Prostate gland (tissue), 2 donors: ENCODE measurements at regions not wholly inside any gene's neighbourhood (a gene's known extent, or its start where the extent isn't known, plus 50 kb on each side); places are given as distances from the start of the nearest gene placed in this dataset.

ENCODE experiments used
- DNase-seq: peaks from one replicate; pipeline ENCODE4 v3.0.0-alpha.2; 2019; ENCODE audit warnings: low spot score
- H3K27ac ChIP-seq, 2 donors: fragments of 200-600 bp; sonication (generic); 2 replicates each; pipeline ENCODE4 v1.5.1; 2017 to 2019
- H3K27me3 ChIP-seq: fragments of 200-600 bp; sonication (generic); replicated peaks from 2 replicates; pipeline ENCODE4 v1.5.1; 2019; ENCODE audit not compliant: insufficient read depth
- H3K36me3 ChIP-seq, 2 donors: fragments of 200-600 bp; sonication (generic); 1 replicate in 1 of 2; 2 replicates in 1 of 2; pipeline versions ENCODE4 v1.5.1 to v1.8.1; 2017 to 2019
- H3K4me1 ChIP-seq: fragments of 200-600 bp; sonication (generic); replicated peaks from 2 replicates; pipeline ENCODE4 v1.5.1; 2019
- H3K4me3 ChIP-seq, 2 donors: fragments of 200-600 bp; sonication (generic); 2 replicates each; pipeline ENCODE4 v1.5.1; 2017 to 2019
- H3K9me3 ChIP-seq: fragments of 200-600 bp; sonication (generic); 2 replicates; pipeline ENCODE4 v1.5.1; 2017
- POLR2A ChIP-seq: fragments of 450-650 bp; IDR thresholded peaks from one replicate; pipeline ENCODE4 v1.6.1; 2016; ENCODE audit warnings: antibody characterized with exemption, mild to moderate bottlenecking
- POLR2AphosphoS5 ChIP-seq: sonication (generic); formaldehyde crosslinking; IDR thresholded peaks from one replicate; pipeline ENCODE4 v1.6.1; 2017; ENCODE audit warnings: antibody characterized with exemption
- WGBS: methylation state at CpG from one replicate; pipeline ENCODE4 v1.1.5; 2018; 5-methylcytosine and 5-hydroxymethylcytosine counted together
- intact Hi-C: fragments of 100-400 bp; cut with DNase I; formaldehyde crosslinking; loops from one replicate; pipeline ENCODE4 v1.14.2; 2022
- TF ChIP-seq, protein P1 (sequence below), 4 experiments: fragments of 200-600 bp in 2 of 4; fragments of 450-650 bp in 2 of 4; sonication (generic) in 2 of 4; IDR thresholded peaks; 1 replicate in 3 of 4; 2 replicates in 1 of 4; pipeline ENCODE4 v1.5.1; 2016 to 2019; ENCODE audit warnings: antibody characterized with exemption in 4 of 4, mild to moderate bottlenecking in 2 of 4, moderate library complexity in 2 of 4

DNA sequence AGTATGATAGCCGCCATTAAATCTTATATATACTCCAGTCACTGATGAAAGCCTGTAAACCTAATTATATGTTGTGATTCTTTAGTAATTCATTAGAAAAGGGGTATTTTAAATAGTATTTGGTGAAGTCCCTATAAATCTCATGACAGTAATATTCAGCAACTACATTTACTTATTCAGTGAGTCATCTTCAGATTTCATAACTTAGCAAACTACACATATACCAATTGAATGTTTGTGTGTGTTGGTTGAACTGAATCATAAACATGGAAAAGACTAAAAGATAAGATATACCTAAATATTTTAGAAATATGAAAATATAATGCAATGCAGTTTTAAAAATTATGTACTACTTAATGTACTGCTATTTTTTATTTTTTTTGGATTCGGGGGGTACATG is 1050.4 kb downstream of the MAT2B start:
- Histone ChIP-seq H3K36me3 (no peaks in the 10 kb centered on the region), H3K27me3 (no peaks in the 10 kb centered on the region), H3K4me3 (no peak overlapping the region), H3K9me3 (no peaks in the 10 kb centered on the region), H3K27ac (no peak overlapping the region), H3K4me1 (no peaks in the 10 kb centered on the region)
- TF ChIP-seq, protein P1, sequence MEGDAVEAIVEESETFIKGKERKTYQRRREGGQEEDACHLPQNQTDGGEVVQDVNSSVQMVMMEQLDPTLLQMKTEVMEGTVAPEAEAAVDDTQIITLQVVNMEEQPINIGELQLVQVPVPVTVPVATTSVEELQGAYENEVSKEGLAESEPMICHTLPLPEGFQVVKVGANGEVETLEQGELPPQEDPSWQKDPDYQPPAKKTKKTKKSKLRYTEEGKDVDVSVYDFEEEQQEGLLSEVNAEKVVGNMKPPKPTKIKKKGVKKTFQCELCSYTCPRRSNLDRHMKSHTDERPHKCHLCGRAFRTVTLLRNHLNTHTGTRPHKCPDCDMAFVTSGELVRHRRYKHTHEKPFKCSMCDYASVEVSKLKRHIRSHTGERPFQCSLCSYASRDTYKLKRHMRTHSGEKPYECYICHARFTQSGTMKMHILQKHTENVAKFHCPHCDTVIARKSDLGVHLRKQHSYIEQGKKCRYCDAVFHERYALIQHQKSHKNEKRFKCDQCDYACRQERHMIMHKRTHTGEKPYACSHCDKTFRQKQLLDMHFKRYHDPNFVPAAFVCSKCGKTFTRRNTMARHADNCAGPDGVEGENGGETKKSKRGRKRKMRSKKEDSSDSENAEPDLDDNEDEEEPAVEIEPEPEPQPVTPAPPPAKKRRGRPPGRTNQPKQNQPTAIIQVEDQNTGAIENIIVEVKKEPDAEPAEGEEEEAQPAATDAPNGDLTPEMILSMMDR (IDR thresholded peaks at IDR 0.05), result no peak
- TF ChIP-seq POLR2AphosphoS5 (no peak), POLR2A (no peak)
- 89% methylated on average over 2 of the region's 2 CpGs for WGBS
- DNase-seq, result no peak
- intact Hi-C loops, result no loop called here

DNA sequence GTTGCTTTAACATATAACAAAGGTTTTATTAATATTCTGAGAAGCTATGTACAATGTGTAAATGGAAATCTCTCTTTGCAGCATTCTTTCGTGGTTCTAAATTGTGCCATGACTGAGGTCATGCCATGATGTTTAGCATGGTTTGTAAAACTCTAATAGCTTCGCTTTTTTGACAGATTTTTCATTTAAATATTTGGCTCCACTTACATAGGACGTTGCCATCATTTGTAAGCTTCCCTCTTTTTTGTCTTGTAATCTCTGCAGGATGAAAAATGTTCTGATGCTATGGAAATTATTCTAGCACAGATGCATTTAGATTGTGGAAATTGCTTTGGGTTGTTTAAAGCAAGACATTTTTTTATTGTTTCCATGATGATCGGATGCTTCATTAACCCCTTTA is 1054.8 kb downstream of the MAT2B start:
- 66% methylated on average over 4 of the region's 4 CpGs for WGBS
- DNase-seq, result no peak
- H3K27ac ChIP-seq, result no peak overlapping the region
- no peaks in the 10 kb centered on the region for H3K27me3 ChIP-seq
- intact Hi-C loops, result no loop called here
- no peaks in the 10 kb centered on the region for H3K9me3 ChIP-seq
- H3K36me3 ChIP-seq, result no peaks in the 10 kb centered on the region
- H3K4me1 ChIP-seq, result no peaks in the 10 kb centered on the region
- no peak overlapping the region for H3K4me3 ChIP-seq
- TF ChIP-seq POLR2A (no peak), POLR2AphosphoS5 (no peak)
- TF ChIP-seq, protein P1 (IDR thresholded peaks at IDR 0.05), result no peak

DNA sequence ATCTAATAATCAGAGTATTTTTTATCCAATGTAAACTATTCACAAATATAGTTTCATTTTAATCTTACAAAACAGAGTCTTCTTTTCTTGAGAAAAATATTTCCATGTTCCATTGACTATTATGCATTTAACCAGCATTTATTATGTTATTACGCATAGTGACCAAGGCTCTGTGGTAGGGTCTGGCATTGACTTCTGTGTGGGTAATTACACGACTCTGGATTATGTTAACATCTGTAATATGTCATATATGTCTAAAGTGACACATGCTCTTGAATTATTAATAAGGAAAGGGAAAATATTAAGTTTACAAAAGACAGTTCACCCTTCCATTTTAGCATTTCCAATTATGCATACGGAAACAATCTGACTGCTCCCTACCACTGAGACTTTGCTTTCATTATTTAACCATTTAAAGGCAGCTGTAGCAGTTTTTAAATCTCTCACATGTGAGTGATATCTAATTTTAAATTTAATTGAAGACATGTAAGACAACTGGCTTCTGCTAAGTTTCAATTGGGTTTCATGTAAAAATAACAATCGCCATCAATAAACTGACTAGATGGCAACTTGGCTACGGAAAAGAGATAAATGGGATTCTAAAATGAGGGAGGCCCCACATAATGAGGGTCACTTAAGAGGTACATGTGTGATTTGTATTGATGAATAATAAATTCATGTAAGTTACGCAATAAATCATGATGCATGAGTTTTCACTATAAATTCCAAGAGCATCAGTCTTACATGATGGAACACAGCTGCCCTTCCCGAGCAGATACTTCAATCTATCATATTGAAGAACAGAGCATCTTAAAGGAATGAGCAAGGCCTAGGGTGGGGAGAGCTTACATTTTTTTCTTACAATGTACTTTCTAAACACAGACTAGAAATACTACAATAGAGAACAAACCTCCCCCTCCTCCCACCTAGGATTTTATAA is 1056.8 kb downstream of the MAT2B start:
- DNase-seq, result no peak
- Histone ChIP-seq H3K36me3 (no peaks in the 10 kb centered on the region), H3K27me3 (no peaks in the 10 kb centered on the region), H3K4me1 (no peaks in the 10 kb centered on the region), H3K9me3 (no peaks in the 10 kb centered on the region), H3K27ac (no peak overlapping the region), H3K4me3 (no peak overlapping the region)
- intact Hi-C loops, result no loop called here
- WGBS, result 78% methylated on average over 7 of the region's 7 CpGs
- TF ChIP-seq POLR2AphosphoS5, result no peak
- no peak for TF ChIP-seq POLR2A
- TF ChIP-seq, protein P1 (IDR thresholded peaks at IDR 0.05), result no peak

DNA sequence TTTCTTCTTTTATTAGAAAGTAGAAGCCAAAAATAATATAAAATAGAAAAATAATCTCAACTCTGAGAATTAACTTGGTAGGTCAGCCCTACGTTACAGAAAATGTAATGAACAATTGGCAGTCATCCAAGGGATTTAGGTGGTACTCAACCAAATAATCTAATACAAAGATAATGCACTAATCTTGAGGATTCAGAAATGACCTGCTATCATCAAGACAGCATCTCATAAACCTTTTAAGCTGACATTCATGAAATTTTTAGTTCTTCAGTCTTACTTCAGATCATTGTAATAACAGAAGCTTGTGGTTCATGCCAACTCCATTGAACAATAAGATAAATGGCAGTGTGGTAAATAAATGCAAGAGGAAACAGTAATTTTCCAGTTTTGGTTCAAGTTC is 1058.0 kb downstream of the MAT2B start:
- no peak for TF ChIP-seq POLR2AphosphoS5
- TF ChIP-seq, protein P1 (IDR thresholded peaks at IDR 0.05), result no peak
- no peak for TF ChIP-seq POLR2A
- 50% methylated on average over 1 of the region's 1 CpG for WGBS
- Histone ChIP-seq H3K4me1 (no peaks in the 10 kb centered on the region), H3K27me3 (no peaks in the 10 kb centered on the region), H3K27ac (no peak overlapping the region), H3K4me3 (no peak overlapping the region), H3K9me3 (no peaks in the 10 kb centered on the region), H3K36me3 (no peaks in the 10 kb centered on the region)
- DNase-seq, result no peak
- intact Hi-C loops, result no loop called here

DNA sequence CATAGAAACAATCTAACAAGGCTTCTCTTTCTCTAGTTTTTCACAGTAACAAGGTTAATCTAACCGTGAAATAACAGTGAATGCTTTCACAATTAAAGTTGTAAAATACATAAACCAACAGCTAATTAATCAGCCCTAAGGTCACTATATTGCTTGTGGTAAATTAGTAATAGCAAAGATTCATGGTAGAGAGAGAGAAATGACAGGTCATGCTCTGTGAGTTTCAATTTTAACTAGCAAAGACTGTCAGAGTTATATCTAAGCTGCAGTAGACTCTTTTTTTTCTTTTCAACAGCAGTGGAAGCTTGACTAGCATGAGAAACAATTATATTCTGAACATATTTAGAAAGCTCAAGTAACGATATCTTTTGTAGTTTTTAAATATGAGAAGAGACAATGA is 1068.0 kb downstream of the MAT2B start:
- DNase-seq, result no peak
- Histone ChIP-seq H3K27ac (no peak overlapping the region), H3K9me3 (no peaks in the 10 kb centered on the region), H3K4me1 (no peaks in the 10 kb centered on the region), H3K4me3 (no peak overlapping the region), H3K36me3 (no peaks in the 10 kb centered on the region), H3K27me3 (no peaks in the 10 kb centered on the region)
- intact Hi-C loops, result no loop called here
- TF ChIP-seq POLR2AphosphoS5 (no peak), POLR2A (no peak)
- TF ChIP-seq, protein P1 (IDR thresholded peaks at IDR 0.05), result no peak
- WGBS, result 58% methylated on average over 2 of the region's 2 CpGs
